Gastrocnemius medialis (tissue), 4 donors: ENCODE measurements at regions not wholly inside any gene's neighbourhood (a gene's known extent, or its start where the extent isn't known, plus 50 kb on each side); places are given as distances from the start of the nearest gene placed in this dataset.
"Not testable (repeated sequence)": the region's sequence is repeated elsewhere in the genome, so short reads cannot be mapped to it uniquely, and the experiment has no call there.

ENCODE experiments used
- ATAC-seq, 2 donors: fragments of 150-250 bp; one replicate each; pipeline ENCODE4 v1.9.1; 2016
- DNase-seq, 2 donors: peaks; one replicate each; pipeline ENCODE4 v3.0.0-alpha.2; 2019
- H3K27ac ChIP-seq, 4 donors: fragments of 200-600 bp; sonication (generic); 1 replicate in 1 of 4; 2 replicates in 3 of 4; pipeline ENCODE4 v1.5.1; 2016 to 2018; ENCODE audit warnings: mild to moderate bottlenecking in 2 of 4, moderate library complexity in 1 of 4
- H3K27me3 ChIP-seq, 3 donors: fragments of 200-600 bp; sonication (generic) in 2 of 3; 1 replicate in 1 of 3; 2 replicates in 2 of 3; pipeline versions ENCODE4 v1.5.1 to v1.6.0; 2016 to 2019; ENCODE audit warnings: mild to moderate bottlenecking in 1 of 3, moderate library complexity in 1 of 3
- H3K36me3 ChIP-seq, 2 donors: fragments of 200-600 bp; sonication (generic) in 1 of 2; one replicate each; pipeline ENCODE4 v1.5.1; 2017 to 2018
- H3K4me1 ChIP-seq, 2 donors: fragments of 200-600 bp; sonication (generic) in 1 of 2; one replicate each; pipeline ENCODE4 v1.5.1; 2016 to 2017; ENCODE audit warnings: mild to moderate bottlenecking in 2 of 2
- H3K4me3 ChIP-seq, 4 donors: fragments of 200-600 bp; sonication (generic) in 3 of 4; 1 replicate in 1 of 4; 2 replicates in 3 of 4; pipeline ENCODE4 v1.5.1; 2016 to 2019; ENCODE audit warnings: mild to moderate bottlenecking in 2 of 4
- H3K9me3 ChIP-seq, 3 donors: fragments of 200-600 bp; sonication (generic) in 2 of 3; 1 replicate in 1 of 3; 2 replicates in 2 of 3; pipeline ENCODE4 v1.5.1; 2016 to 2019
- CTCF ChIP-seq, 5 experiments: fragments of 450-650 bp in 3 of 5; fragments of 200-600 bp in 2 of 5; sonication (generic) in 2 of 5; IDR thresholded peaks in 4 of 5; conservative IDR thresholded peaks in 1 of 5; 1 replicate in 4 of 5; 2 replicates in 1 of 5; pipeline ENCODE4 v1.5.1; 2016 to 2019; ENCODE audit warnings: antibody characterized with exemption in 5 of 5, mild to moderate bottlenecking in 3 of 5, moderate library complexity in 3 of 5
- POLR2A ChIP-seq, 2 donors: fragments of 450-650 bp; IDR thresholded peaks; one replicate each; pipeline ENCODE4 v1.6.1; 2017; ENCODE audit warnings: antibody characterized with exemption in 2 of 2, mild to moderate bottlenecking in 2 of 2, moderate library complexity in 2 of 2
- in situ Hi-C, 4 donors: fragments of 200-750 bp; cut with MboI; loops; one replicate each; pipeline versions ENCODE4 v1.15.0 to v1.8.0; 2017; ENCODE audit warnings: low sequenced_read_pairs in 4 of 4
- intact Hi-C: fragments of 100-400 bp; cut with DNase I; formaldehyde crosslinking; loops from one replicate; pipeline ENCODE4 v1.15.1; 2023; ENCODE audit warnings: low total_unique reads

DNA sequence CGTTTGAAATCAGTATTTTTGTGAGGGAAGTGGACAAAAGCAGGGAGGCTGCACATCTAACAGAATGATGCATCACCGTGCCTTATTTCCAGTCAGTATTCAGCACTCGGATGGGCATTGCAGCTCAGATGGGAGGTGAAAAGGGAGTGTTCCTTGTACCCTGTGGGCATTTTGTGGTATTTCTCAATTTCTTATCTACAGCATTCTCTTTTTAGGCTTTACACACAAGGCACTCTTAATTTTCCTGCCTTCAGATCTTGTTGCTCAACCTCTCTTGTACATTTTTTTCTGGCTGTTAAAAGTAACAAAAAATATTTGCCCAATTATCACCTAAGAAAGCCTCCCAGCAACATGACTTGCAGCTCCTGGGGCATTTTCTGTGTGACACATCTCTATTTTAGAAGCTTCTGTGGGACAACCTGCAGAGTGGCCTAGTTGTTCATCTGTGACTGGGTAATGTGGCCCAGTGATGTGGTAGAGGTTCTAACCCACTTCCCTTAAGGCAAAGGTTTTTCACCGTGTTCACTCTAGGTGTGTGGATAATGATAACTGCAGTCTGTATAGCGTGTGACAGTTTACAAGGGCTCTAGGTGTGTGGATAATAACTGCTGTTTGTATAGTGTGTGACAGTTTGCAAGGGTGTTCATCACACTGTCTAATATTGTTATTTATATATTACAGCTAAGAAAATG lies 257.2 kb downstream of the PTGER3 start:
- no peak overlapping the region for H3K27ac ChIP-seq
- no peak overlapping the region for H3K4me3 ChIP-seq
- no peak for TF ChIP-seq CTCF (IDR thresholded peaks at IDR 0.05 in 4 of 5, conservative IDR thresholded peaks at IDR 0.05 in 1 of 5)
- no peak for TF ChIP-seq POLR2A (IDR thresholded peaks at IDR 0.05)
- H3K9me3 ChIP-seq = no peaks in the 10 kb centered on the region
- in situ Hi-C loops = no loop called here
- DNase-seq (no peak), ATAC-seq (no peak)
- no peaks in the 10 kb centered on the region for H3K36me3 ChIP-seq
- intact Hi-C loops = no loop called here
- no peaks in the 10 kb centered on the region for H3K27me3 ChIP-seq
- H3K4me1 ChIP-seq = no peaks in the 10 kb centered on the region

GRCh38 chr1:70795064-70795463 lies 252.6 kb downstream of the PTGER3 start:
- H3K4me3 ChIP-seq, ATAC-seq, DNase-seq, in situ Hi-C loops, H3K27ac ChIP-seq, H3K36me3 ChIP-seq, H3K9me3 ChIP-seq, H3K27me3 ChIP-seq, H3K4me1 ChIP-seq, intact Hi-C loops: not testable (repeated sequence)

DNA sequence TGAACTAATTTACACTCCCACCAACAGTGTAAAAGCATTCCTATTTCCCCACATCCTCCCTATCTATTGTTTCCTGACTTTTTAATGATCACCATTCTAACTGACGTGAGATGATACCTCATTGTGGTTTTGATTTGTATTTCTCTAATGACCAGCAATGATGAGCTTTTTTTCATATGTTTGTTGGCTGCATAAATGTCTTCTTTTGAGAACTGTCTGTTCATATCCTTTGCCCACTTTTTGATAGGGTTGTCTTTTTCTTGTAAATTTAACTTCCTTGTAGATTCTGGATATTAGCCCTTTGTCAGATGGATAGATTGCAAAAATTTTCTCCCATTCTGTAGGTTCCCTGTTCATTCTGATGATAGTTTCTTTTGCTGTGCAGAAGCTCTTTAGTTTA lies 251.3 kb downstream of the PTGER3 start:
- H3K4me1 ChIP-seq, intact Hi-C loops, ATAC-seq, H3K27ac ChIP-seq, DNase-seq, H3K27me3 ChIP-seq, in situ Hi-C loops, H3K36me3 ChIP-seq, H3K4me3 ChIP-seq, H3K9me3 ChIP-seq: not testable (repeated sequence)

GRCh38 chr1:70802625-70803024 lies 245.0 kb downstream of the PTGER3 start:
- H3K9me3 ChIP-seq, H3K27me3 ChIP-seq, H3K27ac ChIP-seq, DNase-seq, ATAC-seq, H3K4me3 ChIP-seq, intact Hi-C loops, H3K36me3 ChIP-seq, H3K4me1 ChIP-seq, in situ Hi-C loops: not testable (repeated sequence)

DNA sequence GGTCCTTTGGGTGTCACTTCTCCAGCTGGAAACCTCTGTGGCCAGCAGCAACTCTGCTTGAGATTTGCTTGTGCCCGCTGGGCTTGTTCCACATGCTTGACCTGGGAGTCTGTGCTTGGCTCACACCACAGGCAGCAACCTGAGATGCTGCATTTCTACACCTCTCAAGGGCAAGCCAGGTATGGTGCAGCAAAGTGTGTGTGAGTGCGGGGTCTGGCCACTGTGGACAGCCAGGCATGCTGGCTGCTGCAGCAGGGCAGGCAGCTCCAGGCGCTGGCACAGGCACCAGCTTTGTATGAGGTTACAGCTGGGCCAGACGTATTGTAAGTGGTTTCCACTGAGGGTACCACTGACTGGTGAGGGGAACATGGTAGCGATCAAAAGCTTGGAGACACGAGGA lies 242.0 kb downstream of the PTGER3 start:
- no peak for ATAC-seq
- TF ChIP-seq CTCF (IDR thresholded peaks at IDR 0.05 in 4 of 5, conservative IDR thresholded peaks at IDR 0.05 in 1 of 5) (no peak), POLR2A (IDR thresholded peaks at IDR 0.05) (no peak)
- H3K4me1 ChIP-seq = no peaks in the 10 kb centered on the region

GRCh38 chr1:70807088-70807664 lies 240.4 kb downstream of the PTGER3 start:
- no peak for DNase-seq
- no peaks in the 10 kb centered on the region for H3K9me3 ChIP-seq
- H3K27ac ChIP-seq = no peak overlapping the region
- TF ChIP-seq CTCF (IDR thresholded peaks at IDR 0.05 in 4 of 5, conservative IDR thresholded peaks at IDR 0.05 in 1 of 5) (no peak), POLR2A (IDR thresholded peaks at IDR 0.05) (no peak)
- intact Hi-C loops = no loop called here
- no peaks in the 10 kb centered on the region for H3K36me3 ChIP-seq
- in situ Hi-C loops = no loop called here
- H3K4me3 ChIP-seq = no peak overlapping the region
- no peak for ATAC-seq
- no peaks in the 10 kb centered on the region for H3K4me1 ChIP-seq
- H3K27me3 ChIP-seq = no peaks in the 10 kb centered on the region

More for the DNA sequence above, 242.0 kb downstream of the PTGER3 start:
- intact Hi-C loops = no loop called here
- H3K9me3 ChIP-seq = no peaks in the 10 kb centered on the region
- in situ Hi-C loops = no loop called here
- no peak overlapping the region for H3K4me3 ChIP-seq
- H3K27me3 ChIP-seq = no peaks in the 10 kb centered on the region
- DNase-seq = no peak
- H3K27ac ChIP-seq = no peak overlapping the region
- no peaks in the 10 kb centered on the region for H3K36me3 ChIP-seq
